ENCODE measurements at regions not wholly inside any gene's neighbourhood (a gene's known extent, or its start where the extent isn't known, plus 50 kb on each side); places are given as distances from the start of the nearest gene placed in this dataset.

- DNase-seq = no peak
Measured at GRCh38 chrX:138298268-138298667, 413.2 kb downstream of the FGF13 start.

- no peak for DNase-seq
Measured at GRCh38 chrX:138345801-138346200, 365.7 kb downstream of the FGF13 start.

- no peak for DNase-seq
Measured at GRCh38 chrX:138349351-138349750, 362.2 kb downstream of the FGF13 start.

- no peak for DNase-seq
Measured at GRCh38 chrX:138378876-138379275, 332.6 kb downstream of the FGF13 start.

GRCh38 chrX:138408101-138408500, 303.4 kb downstream of the FGF13 start:
- DNase-seq = no peak

GRCh38 chrX:138411048-138411447, 300.5 kb downstream of the FGF13 start:
- no peak for DNase-seq

Data from retina (tissue), 1 donor.